ENCODE measurements at regions not wholly inside any gene's neighbourhood (a gene's known extent, or its start where the extent isn't known, plus 50 kb on each side); places are given as distances from the start of the nearest gene placed in this dataset.

DNA sequence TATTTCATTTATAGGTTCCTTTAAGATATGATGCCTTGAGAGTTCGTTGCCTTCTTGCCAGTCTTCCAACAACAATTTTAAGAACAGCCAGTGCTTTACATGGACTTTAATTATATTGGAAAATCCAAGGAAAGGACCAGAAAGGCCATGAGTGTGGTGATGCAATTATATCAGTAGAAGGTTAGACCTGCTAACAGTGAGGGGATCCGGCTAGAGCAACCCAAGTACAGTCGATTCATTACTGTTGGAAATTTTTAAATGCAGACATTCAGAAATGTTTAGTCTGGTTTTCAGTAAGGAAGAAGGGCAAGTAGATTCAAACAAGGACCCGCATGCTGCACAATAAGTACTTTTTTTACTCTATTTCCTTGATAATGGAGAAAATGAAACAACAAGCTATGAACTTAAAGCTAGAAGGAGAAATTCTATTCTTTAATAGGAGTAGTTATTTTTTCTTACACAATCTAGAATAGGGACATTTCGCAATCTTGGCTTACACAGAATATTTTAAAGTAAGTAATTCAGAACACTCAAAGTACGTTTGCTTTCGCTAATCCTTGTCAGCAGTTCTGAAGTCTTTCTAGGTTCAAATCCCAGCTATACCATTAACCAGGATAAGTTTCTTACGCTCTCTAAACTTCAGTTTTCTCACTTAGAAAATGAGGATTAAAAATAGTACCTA is 405.5 kb downstream of the MEIS1 start:
- TF ChIP-seq CTCF (IDR thresholded peaks at IDR 0.05) (no peak), POLR2A (IDR thresholded peaks at IDR 0.05) (no peak)

Data from Peyer's patch (tissue), 4 donors.